ENCODE measurements at regions not wholly inside any gene's neighbourhood (a gene's known extent, or its start where the extent isn't known, plus 50 kb on each side); places are given as distances from the start of the nearest gene placed in this dataset.
"Not testable (repeated sequence)": the region's sequence is repeated elsewhere in the genome, so short reads cannot be mapped to it uniquely, and the experiment has no call there.

GRCh38 chr3:144854020-144854419 is 882.4 kb downstream of the DIPK2A start:
- DNase-seq = not testable (repeated sequence)

- no peak for DNase-seq
Measured at GRCh38 chr3:144859161-144859560, 887.5 kb downstream of the DIPK2A start.

- no peak for DNase-seq
Measured at GRCh38 chr3:144864646-144865045, 893.0 kb downstream of the DIPK2A start.

GRCh38 chr3:144865948-144866347 is 894.3 kb downstream of the DIPK2A start:
- DNase-seq = no peak

- DNase-seq = no peak
Measured at GRCh38 chr3:144866476-144866875, 894.9 kb downstream of the DIPK2A start.

- DNase-seq = no peak
Measured at GRCh38 chr3:144868506-144868905, 896.9 kb downstream of the DIPK2A start.

- DNase-seq = no peak
Measured at GRCh38 chr3:144873066-144873465, 901.4 kb downstream of the DIPK2A start.

- no peak for DNase-seq
Measured at GRCh38 chr3:144875211-144875610, 903.6 kb downstream of the DIPK2A start.

GRCh38 chr3:144877356-144877755 is 905.7 kb downstream of the DIPK2A start:
- no peak for DNase-seq

- no peak for DNase-seq
Measured at GRCh38 chr3:144879701-144880100, 908.1 kb downstream of the DIPK2A start.

GRCh38 chr3:144893980-144894379 is 922.4 kb downstream of the DIPK2A start:
- no peak for DNase-seq

GRCh38 chr3:144894576-144894975 is 923.0 kb downstream of the DIPK2A start:
- no peak for DNase-seq

GRCh38 chr3:144900366-144900765 is 928.7 kb downstream of the DIPK2A start:
- DNase-seq = no peak

GRCh38 chr3:144907581-144907980 is 936.0 kb downstream of the DIPK2A start:
- DNase-seq = not testable (repeated sequence)

GRCh38 chr3:144912968-144913367 is 941.3 kb downstream of the DIPK2A start:
- no peak for DNase-seq

- DNase-seq = no peak
Measured at GRCh38 chr3:144915202-144915601, 943.6 kb downstream of the DIPK2A start.

GRCh38 chr3:144921710-144922109 is 950.1 kb downstream of the DIPK2A start:
- no peak for DNase-seq

- DNase-seq = no peak
Measured at GRCh38 chr3:144923046-144923775, 951.6 kb downstream of the DIPK2A start.

GRCh38 chr3:144930431-144930830 is 958.8 kb downstream of the DIPK2A start:
- no peak for DNase-seq

GRCh38 chr3:144931590-144931989 is 960.0 kb downstream of the DIPK2A start:
- no peak for DNase-seq

- DNase-seq = no peak
Measured at GRCh38 chr3:144942093-144942837, 970.6 kb downstream of the DIPK2A start.

- no peak for DNase-seq
Measured at GRCh38 chr3:144942838-144943197, 971.2 kb downstream of the DIPK2A start.

GRCh38 chr3:144947895-144948294 is 976.3 kb downstream of the DIPK2A start:
- no peak for DNase-seq

- no peak for DNase-seq
Measured at GRCh38 chr3:144948711-144949110, 977.1 kb downstream of the DIPK2A start.

- DNase-seq = no peak
Measured at GRCh38 chr3:144953959-144954358, 982.3 kb downstream of the DIPK2A start.
